HG03575 (cell line): ENCODE measurements at regions not wholly inside any gene's neighbourhood (a gene's known extent, or its start where the extent isn't known, plus 50 kb on each side); places are given as distances from the start of the nearest gene placed in this dataset.

Source experiments
- ATAC-seq: cut with Tn5 transposase; IDR thresholded peaks from one replicate; pipeline ENCODE4 v1.9.1; 2021; ENCODE audit not compliant: unreplicated experiment, insufficient number of reproducible peaks, low FRiP score; ENCODE audit errors: extremely low read depth

- ATAC-seq = no peak
Measured at GRCh38 chr9:96051423-96051822, 175.9 kb downstream of the ERCC6L2 start.

GRCh38 chr9:96050861-96051155, 175.3 kb downstream of the ERCC6L2 start:
- no peak for ATAC-seq

GRCh38 chr9:96050048-96050860, 174.8 kb downstream of the ERCC6L2 start:
- no peak for ATAC-seq

DNA sequence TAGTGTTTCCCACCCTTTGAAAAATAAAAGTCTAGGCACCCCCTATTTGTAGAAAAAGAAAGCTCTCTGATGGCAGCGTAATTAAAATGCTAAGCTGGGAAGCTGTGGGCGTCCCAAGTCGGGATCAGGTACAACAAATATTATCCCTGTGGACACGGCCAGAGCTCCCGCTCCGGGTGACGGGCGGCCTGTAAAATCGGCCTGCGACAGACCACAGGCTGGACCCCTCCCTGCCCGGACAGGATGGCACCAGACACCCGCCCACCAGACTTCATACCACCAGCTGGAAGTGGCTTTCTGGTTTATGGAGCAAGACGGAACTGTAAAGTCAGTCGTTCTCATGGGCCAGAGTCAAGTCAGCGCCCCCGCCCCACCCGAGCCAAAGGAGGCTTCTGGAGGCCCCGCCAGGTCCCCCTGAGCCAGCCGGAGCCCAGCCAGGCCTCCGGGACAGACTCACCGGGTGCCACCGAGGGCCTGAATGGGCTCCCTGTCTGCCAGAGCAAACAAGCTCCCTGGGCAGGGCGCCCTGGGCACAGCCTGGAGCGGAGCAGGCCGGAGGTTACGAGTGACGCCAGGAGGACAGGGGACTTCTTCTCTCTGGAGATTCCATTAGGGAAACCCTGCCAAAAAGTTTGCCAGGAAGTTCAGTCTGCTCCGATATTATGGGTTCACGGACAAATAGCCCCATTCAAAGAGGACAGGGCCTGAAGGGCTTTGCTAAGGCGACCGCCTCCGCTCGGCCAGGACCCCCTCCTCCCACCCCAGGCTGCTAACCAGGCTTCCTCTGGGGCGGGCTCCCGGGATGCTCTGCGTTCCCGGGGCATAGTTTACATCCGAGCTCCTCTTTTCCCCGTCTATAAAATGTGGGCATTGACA, 173.7 kb downstream of the ERCC6L2 start:
- no peak for ATAC-seq

DNA sequence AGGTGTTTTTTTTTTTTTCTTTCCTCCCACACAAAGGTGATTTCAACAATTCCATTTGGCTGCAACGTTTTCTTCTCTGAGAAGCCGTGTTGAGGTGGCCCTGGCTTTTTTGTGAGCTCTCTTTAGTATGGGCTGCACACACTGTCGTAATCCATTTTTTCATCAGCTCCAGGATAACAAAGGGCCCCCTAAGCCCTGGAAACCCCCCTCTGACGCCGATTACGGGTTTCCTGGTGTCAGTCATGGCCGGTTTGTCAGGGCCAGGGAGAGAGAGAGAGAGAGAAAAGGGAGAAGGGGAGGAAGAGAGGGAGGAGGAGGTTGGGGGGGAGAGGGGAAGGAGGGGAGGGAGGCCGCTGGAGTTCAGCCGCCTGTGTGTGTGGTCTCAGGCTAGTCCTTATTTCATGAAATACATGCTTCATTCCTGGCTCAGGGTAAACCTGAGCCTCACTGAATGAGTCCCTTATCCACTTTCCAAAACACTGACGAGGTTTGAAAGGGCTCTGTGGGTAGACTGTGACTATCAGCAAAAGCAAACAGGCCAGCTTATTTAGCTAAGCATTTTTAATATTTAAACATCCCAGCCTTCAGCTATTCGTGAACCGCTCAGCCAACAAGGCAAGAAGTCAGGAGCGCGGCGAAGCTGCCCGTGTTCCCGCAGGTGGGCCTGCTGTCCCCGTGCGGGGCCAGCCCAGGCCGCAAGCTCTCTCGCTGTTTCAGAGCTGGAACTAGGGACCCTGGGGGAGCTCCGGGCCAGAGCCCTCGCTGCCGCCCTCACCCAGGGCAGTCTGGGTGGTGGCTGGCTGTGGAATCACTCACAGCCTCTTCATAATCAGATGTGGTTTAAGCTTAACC, 172.8 kb downstream of the ERCC6L2 start:
- ATAC-seq = no peak

DNA sequence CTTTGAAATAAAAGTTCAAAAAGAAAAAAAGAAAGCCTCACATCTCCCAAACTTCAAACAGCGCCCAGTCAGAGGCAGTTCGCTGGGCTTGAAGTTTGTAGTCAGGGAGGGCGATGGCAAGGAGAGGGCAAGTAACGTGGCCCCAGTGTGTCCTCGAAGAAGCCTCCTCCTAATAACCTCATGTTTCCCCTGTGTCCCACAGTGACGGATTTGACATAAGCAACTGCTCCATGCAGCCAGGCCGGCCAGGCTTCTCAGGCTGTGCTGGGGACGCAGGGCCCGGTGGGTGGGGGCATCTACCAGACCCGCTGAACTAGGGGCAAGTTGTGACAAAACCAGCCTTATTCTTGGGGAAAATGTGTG, 172.2 kb downstream of the ERCC6L2 start:
- no peak for ATAC-seq

DNA sequence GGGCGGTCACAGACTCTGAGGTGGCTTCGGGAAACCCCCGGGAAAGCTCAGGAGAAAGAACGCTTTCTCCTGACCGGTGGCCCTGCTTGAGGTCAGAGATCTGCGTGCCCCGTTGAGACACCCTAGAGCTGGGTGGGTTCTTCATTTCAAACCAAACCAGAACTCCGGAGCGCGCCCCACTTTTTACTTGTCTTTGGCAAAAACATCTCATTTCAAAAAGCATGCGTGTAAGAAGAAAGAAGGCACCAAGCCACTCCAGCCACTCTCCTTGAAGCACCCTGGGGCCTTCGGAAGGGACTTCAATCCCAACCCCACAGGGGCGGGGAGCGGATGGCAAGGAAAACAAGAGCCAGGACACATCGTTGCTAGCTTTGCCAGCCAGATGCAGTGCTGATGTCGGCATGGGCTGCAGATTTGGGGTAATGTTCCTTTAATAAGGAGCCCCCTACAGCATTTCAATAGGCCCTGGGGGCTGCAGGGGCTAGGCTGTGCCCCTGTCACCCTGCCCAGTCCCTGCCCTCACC, 171.7 kb downstream of the ERCC6L2 start:
- ATAC-seq = no peak

GRCh38 chr9:96045811-96046210, 170.3 kb downstream of the ERCC6L2 start:
- ATAC-seq = no peak

DNA sequence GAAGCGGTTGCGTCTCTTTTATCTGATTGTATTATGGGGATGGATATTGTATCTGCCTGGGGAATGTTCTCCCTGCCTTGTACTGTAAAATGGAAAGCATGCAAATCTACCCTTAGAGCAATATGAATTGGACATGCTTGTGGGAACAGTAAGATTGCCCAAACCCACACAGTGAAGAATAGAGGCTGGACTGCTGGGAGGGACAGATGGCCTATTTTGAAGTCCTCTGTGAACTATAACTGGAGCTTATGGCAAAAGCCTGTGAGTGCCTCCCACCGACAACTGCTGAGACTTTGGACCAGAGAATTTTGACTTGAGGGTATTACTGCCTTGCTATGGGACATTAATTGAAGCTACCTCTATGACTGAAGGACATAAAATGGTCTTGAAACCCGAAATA, 168.9 kb downstream of the ERCC6L2 start:
- no peak for ATAC-seq

- no peak for ATAC-seq
Measured at GRCh38 chr9:96040591-96041461, 165.3 kb downstream of the ERCC6L2 start.

GRCh38 chr9:96038914-96039313, 163.4 kb downstream of the ERCC6L2 start:
- ATAC-seq = no peak

- ATAC-seq = no peak
Measured at GRCh38 chr9:96038271-96038670, 162.8 kb downstream of the ERCC6L2 start.

DNA sequence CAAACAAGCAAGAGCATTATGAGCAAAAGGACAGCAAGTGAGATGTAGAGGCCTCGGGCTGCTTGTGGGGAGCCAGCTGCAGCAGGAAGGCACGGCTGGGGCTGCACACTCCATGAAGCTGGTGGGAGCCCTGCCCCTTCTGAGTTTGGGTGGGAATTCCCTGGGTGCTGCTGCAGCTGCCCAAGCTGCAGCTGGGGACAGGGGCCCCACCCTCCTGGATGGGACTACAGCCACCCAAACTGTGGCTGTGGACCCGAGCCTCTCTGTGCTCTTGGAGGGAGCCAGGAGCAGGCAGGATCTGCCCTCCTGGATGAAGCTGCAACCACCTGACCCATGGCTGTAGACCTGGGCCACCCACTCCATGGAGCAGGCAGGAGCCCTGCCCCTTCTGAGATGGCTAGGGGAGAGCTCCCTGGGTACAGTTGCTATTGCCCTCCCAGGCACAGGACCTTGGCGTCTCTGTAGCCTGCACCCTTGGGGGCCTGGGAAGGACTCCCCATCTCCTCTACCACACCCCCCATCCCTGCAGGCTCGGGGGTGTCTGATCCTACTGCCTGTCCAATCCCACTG, 159.1 kb downstream of the ERCC6L2 start:
- ATAC-seq = no peak

DNA sequence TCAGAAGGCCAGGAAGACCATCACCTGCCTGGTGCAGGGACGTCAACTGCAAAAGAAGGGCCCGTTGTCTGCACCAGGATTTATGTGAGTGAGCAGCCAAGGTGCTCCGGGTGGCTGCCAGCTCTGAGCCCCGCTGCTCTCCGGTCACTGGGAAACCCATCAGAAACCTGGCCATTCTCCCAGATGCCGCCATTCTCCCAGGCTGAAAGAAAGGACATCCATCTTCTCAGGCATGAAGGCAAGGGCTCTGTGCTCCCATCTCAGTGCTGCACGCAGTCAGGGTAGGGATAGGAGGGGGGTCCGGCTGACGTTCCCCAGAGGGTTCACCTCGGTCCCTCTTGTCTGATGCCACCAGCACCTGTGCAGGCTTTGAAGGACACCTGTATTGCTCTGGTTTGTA, 158.4 kb downstream of the ERCC6L2 start:
- no peak for ATAC-seq

DNA sequence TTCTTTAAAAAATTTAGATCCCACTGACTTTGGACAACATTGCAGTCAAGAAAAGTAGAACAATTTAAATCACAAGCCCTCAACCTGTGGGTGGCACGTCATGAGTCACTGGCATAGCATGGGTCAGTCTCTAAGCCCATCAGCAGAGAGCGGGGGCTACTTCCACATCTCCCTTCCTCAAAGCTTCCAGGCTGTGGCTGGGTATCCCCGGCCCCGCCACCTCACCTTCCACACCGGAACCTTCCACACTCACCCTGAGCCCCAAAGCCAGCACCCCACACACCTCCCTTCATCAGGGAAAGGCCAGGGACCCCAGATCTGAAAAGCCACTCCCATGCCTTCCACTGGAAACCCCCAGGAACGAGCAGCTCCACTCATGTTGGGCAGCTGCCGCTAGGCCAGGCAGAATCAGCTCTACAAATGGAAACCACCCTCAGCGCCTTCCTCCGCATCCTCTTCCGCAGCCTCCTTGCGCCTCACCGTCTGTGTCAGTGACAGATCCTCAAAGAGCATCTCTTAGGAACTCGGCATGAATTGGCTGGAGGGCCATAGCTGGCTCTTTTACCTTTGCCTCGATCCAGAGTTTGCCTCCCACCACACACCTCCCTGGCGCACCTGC, 156.5 kb downstream of the ERCC6L2 start:
- ATAC-seq = no peak

DNA sequence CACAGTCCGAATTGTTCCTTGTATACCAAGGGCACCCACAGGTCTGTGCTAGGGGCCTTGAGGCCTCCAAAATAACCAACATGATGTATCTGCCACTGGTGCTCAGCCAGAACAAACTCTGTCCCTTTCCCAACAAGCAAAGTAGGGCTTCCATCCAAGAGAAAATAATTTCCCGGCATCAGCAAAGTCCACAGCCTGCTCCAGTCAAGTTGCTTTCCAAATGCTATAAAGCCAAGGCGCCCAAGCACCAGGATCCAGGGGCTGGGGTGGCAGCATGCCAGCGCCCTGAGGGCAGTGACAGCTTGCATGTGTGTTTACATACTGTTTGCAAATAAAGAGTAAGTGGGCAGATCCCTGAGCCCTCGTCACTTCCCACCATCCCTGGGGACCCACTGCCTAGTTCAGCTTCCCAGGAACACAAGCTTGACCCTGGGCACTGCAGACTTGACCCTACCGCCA, 155.9 kb downstream of the ERCC6L2 start:
- no peak for ATAC-seq

DNA sequence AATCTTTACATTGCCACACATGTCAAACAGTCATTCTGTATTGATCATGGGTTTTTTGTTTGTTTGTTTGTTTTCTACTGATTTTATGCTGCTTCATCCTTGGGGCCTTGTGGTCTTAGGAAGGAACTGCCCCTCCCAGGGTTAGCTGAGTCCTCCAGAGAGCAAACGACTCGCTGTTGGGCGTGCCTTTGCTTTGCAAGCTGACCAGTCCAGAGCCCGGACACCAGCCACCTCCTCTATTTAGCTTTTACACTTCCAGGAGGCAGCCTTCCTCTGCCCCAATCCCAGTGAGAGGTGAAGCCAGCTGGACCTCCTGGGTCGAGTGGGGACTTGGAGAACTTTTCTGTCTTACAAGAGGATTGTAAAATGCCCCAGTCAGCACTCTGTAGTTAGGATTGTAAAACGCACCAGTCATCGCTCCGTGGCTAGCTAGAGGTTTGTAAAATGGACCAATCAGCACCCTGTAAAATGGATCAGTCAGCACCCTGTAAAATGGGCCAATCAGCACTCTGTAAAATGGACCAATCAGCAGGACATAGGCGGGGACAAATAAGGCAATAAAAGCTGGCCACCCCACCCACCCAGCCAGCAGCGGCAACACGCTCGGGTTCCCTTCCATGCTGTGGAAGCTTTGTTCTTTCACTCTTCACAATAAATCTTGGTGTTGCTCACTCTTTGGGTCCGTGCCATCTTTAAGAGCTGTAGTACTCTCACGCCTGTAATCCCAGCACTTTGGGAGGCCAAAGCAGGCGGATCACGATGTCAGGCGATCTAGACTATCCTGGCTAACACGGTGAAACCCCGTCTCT, 154.4 kb downstream of the ERCC6L2 start:
- no peak for ATAC-seq
